Stimulated activated CD4-positive, alpha-beta T cell treated with anti-CD3 and anti-CD28 coated beads, TNF-alpha, amount 100 ng/mL, for 24 hours (primary cell): ENCODE measurements at regions not wholly inside any gene's neighbourhood (a gene's known extent, or its start where the extent isn't known, plus 50 kb on each side); places are given as distances from the start of the nearest gene placed in this dataset.

Source experiments
- DNase-seq, 3 experiments: peaks; one replicate each; pipeline ENCODE4 v3.0.0-alpha.2; 2020; ENCODE audit warnings: low read depth in 3 of 3

GRCh38 chr6:122347751-122348150 lies 51.7 kb upstream of the HSF2 start:
- DNase-seq, result no peak
